ENCODE measurements at regions not wholly inside any gene's neighbourhood (a gene's known extent, or its start where the extent isn't known, plus 50 kb on each side); places are given as distances from the start of the nearest gene placed in this dataset.

- DNase-seq (ENCODE audit: low read depth, low spot score): no peak
- no peak overlapping the region for H3K27ac ChIP-seq
Observed at GRCh38 chr2:18860179-18860578, 270.8 kb upstream of the NT5C1B start.

GRCh38 chr2:18856765-18857164 is 267.4 kb upstream of the NT5C1B start:
- no peak overlapping the region for H3K27ac ChIP-seq
- DNase-seq (ENCODE audit: low read depth, low spot score): no peak

GRCh38 chr2:18855027-18855426 is 265.7 kb upstream of the NT5C1B start:
- DNase-seq (ENCODE audit: low read depth, low spot score): no peak
- no peak overlapping the region for H3K27ac ChIP-seq

GRCh38 chr2:18849841-18850578 is 260.6 kb upstream of the NT5C1B start:
- no peak overlapping the region for H3K27ac ChIP-seq
- no peak for DNase-seq (ENCODE audit: low read depth, low spot score)

GRCh38 chr2:18848646-18849045 is 259.3 kb upstream of the NT5C1B start:
- H3K27ac ChIP-seq: no peak overlapping the region
- no peak for DNase-seq (ENCODE audit: low read depth, low spot score)

- DNase-seq (ENCODE audit: low read depth, low spot score): no peak
Observed at GRCh38 chr2:18845854-18846445, 256.6 kb upstream of the NT5C1B start.

GRCh38 chr2:18842836-18843235 is 253.5 kb upstream of the NT5C1B start:
- DNase-seq (ENCODE audit: low read depth, low spot score): no peak
- H3K27ac ChIP-seq: no peak overlapping the region

More at GRCh38 chr2:18845854-18846445, 256.6 kb upstream of the NT5C1B start:
- H3K27ac ChIP-seq: no peak overlapping the region

- no peak for DNase-seq (ENCODE audit: low read depth, low spot score)
- H3K27ac ChIP-seq: no peak overlapping the region
Observed at GRCh38 chr2:18841248-18842150, 252.1 kb upstream of the NT5C1B start.

GRCh38 chr2:18837240-18837639 is 247.9 kb upstream of the NT5C1B start:
- DNase-seq (ENCODE audit: low read depth, low spot score): no peak
- H3K27ac ChIP-seq: no peak overlapping the region

- DNase-seq (ENCODE audit: low read depth, low spot score): no peak
- no peak overlapping the region for H3K27ac ChIP-seq
Observed at GRCh38 chr2:18836436-18836835, 247.1 kb upstream of the NT5C1B start.

GRCh38 chr2:18835787-18836186 is 246.4 kb upstream of the NT5C1B start:
- no peak for DNase-seq (ENCODE audit: low read depth, low spot score)
- no peak overlapping the region for H3K27ac ChIP-seq

GRCh38 chr2:18834341-18834740 is 245.0 kb upstream of the NT5C1B start:
- peak overlapping the region; percentile 19 for H3K27ac ChIP-seq
- DNase-seq (ENCODE audit: low read depth, low spot score): peak; percentile 18

GRCh38 chr2:18833941-18834340 is 244.6 kb upstream of the NT5C1B start:
- peak overlapping the region; percentile 19 for H3K27ac ChIP-seq
- no peak for DNase-seq (ENCODE audit: low read depth, low spot score)

- DNase-seq (ENCODE audit: low read depth, low spot score): no peak
- no peak overlapping the region for H3K27ac ChIP-seq
Observed at GRCh38 chr2:18831916-18832510, 242.6 kb upstream of the NT5C1B start.

- no peak for DNase-seq (ENCODE audit: low read depth, low spot score)
- no peak overlapping the region for H3K27ac ChIP-seq
Observed at GRCh38 chr2:18830962-18831361, 241.6 kb upstream of the NT5C1B start.

GRCh38 chr2:18829976-18830375 is 240.6 kb upstream of the NT5C1B start:
- DNase-seq (ENCODE audit: low read depth, low spot score): no peak
- peak overlapping the region; percentile 32 for H3K27ac ChIP-seq

GRCh38 chr2:18829251-18829902 is 240.0 kb upstream of the NT5C1B start:
- DNase-seq (ENCODE audit: low read depth, low spot score): peak; percentile 31
- peak overlapping the region; percentile 32 for H3K27ac ChIP-seq

- no peak overlapping the region for H3K27ac ChIP-seq
Observed at GRCh38 chr2:18828296-18828695, 238.9 kb upstream of the NT5C1B start.

GRCh38 chr2:18825838-18826237 is 236.5 kb upstream of the NT5C1B start:
- no peak overlapping the region for H3K27ac ChIP-seq
- no peak for DNase-seq (ENCODE audit: low read depth, low spot score)

More at GRCh38 chr2:18828296-18828695, 238.9 kb upstream of the NT5C1B start:
- DNase-seq (ENCODE audit: low read depth, low spot score): no peak

- no peak for DNase-seq (ENCODE audit: low read depth, low spot score)
- H3K27ac ChIP-seq: no peak overlapping the region
Observed at GRCh38 chr2:18824915-18825314, 235.5 kb upstream of the NT5C1B start.

Measured in epithelial cell of prostate (primary cell).